HepG2 (cell line): ENCODE measurements at regions not wholly inside any gene's neighbourhood (a gene's known extent, or its start where the extent isn't known, plus 50 kb on each side); places are given as distances from the start of the nearest gene placed in this dataset.

ENCODE experiments used
- ATF7 ChIP-seq, 2 experiments: fragments of 450-650 bp in 1 of 2; sonication (generic) in 1 of 2; formaldehyde crosslinking in 1 of 2; IDR thresholded peaks; 2 replicates each; pipeline versions ENCODE4 v1.4.0 to v1.6.1; 2016 to 2020; ENCODE audit warnings: antibody characterized with exemption in 1 of 2, mild to moderate bottlenecking in 1 of 2, missing genetic modification reagents in 1 of 2
- GABPB1 ChIP-seq: IDR thresholded peaks from 2 replicates; pipeline ENCODE4 v1.6.1; 2016; ENCODE audit warnings: mild to moderate bottlenecking, missing genetic modification reagents, moderate library complexity, missing compliant biosample characterization
- MZF1 ChIP-seq: sonication (generic); formaldehyde crosslinking; IDR thresholded peaks from 2 replicates; pipeline ENCODE4 v1.8.1; 2023; ENCODE audit warnings: mild to moderate bottlenecking, missing genetic modification reagents, borderline replicate concordance
- NAIF1 ChIP-seq: sonication (generic); formaldehyde crosslinking; IDR thresholded peaks from 2 replicates; pipeline ENCODE4 v1.5.0; 2020; ENCODE audit warnings: mild to moderate bottlenecking, missing genetic modification reagents, borderline replicate concordance
- NFE2 ChIP-seq: sonication (generic); formaldehyde crosslinking; IDR thresholded peaks from 2 replicates; pipeline ENCODE4 v1.4.0; 2020; ENCODE audit warnings: missing genetic modification reagents
- NR2F6 ChIP-seq, 2 experiments: IDR thresholded peaks; 2 replicates each; pipeline ENCODE4 v1.6.1; 2016; ENCODE audit warnings: antibody characterized with exemption in 1 of 2, mild to moderate bottlenecking in 1 of 2
- PHF20 ChIP-seq: sonication (generic); formaldehyde crosslinking; IDR thresholded peaks from 2 replicates; pipeline ENCODE4 v1.5.0; 2020; ENCODE audit warnings: mild to moderate bottlenecking, missing genetic modification reagents
- SNAPC2 ChIP-seq: sonication (generic); formaldehyde crosslinking; IDR thresholded peaks from 2 replicates; pipeline ENCODE4 v1.8.1; 2022; ENCODE audit warnings: mild to moderate bottlenecking, missing genetic modification reagents
- TBL1XR1 ChIP-seq: fragments of 150-350 bp; IDR thresholded peaks from 2 replicates; pipeline ENCODE4 v1.6.1; 2014; ENCODE audit warnings: borderline replicate concordance, low read length; ENCODE audit not compliant: partially characterized antibody
- ZFP62 ChIP-seq: sonication (generic); formaldehyde crosslinking; IDR thresholded peaks from 2 replicates; pipeline ENCODE4 v1.4.0; 2020; ENCODE audit warnings: missing genetic modification reagents
- ZFP90 ChIP-seq: sonication (generic); formaldehyde crosslinking; IDR thresholded peaks from 2 replicates; pipeline ENCODE4 v1.8.0; 2022; ENCODE audit warnings: missing genetic modification reagents, mild to moderate bottlenecking, inconsistent platforms, borderline replicate concordance
- ZNF713 ChIP-seq: sonication (generic); formaldehyde crosslinking; IDR thresholded peaks from 2 replicates; pipeline ENCODE4 v1.4.0; 2020; ENCODE audit warnings: mild to moderate bottlenecking, missing genetic modification reagents
- ZNF746 ChIP-seq: sonication (generic); formaldehyde crosslinking; IDR thresholded peaks from 2 replicates; pipeline ENCODE4 v1.8.0; 2022; ENCODE audit warnings: mild to moderate bottlenecking, missing genetic modification reagents
- ZSCAN12 ChIP-seq: sonication (generic); formaldehyde crosslinking; IDR thresholded peaks from 2 replicates; pipeline ENCODE4 v1.9.0; 2021; ENCODE audit warnings: mild to moderate bottlenecking, missing genetic modification reagents
- TF ChIP-seq, protein P1 (sequence below): sonication (generic); formaldehyde crosslinking; IDR thresholded peaks from 2 replicates; pipeline ENCODE4 v1.5.0; 2020; ENCODE audit warnings: mild to moderate bottlenecking, missing genetic modification reagents, moderate library complexity
- TF ChIP-seq, protein P2 (sequence below): IDR thresholded peaks from 2 replicates; pipeline ENCODE4 v1.6.1; 2016; ENCODE audit warnings: missing compliant biosample characterization, missing genetic modification reagents, borderline replicate concordance
- TF ChIP-seq, protein P3 (sequence below): sonication (generic); formaldehyde crosslinking; IDR thresholded peaks from 2 replicates; pipeline ENCODE4 v1.5.1; 2020; ENCODE audit warnings: missing genetic modification reagents, mild to moderate bottlenecking, borderline replicate concordance
- TF ChIP-seq, protein P4 (sequence below): sonication (generic); formaldehyde crosslinking; IDR thresholded peaks from 2 replicates; pipeline ENCODE4 v1.4.0; 2020; ENCODE audit warnings: low read depth, mild to moderate bottlenecking, missing genetic modification reagents
- TF ChIP-seq, protein P5 (sequence below): sonication (generic); formaldehyde crosslinking; IDR thresholded peaks from 2 replicates; pipeline ENCODE4 v1.5.1; 2020; ENCODE audit warnings: missing genetic modification reagents, mild to moderate bottlenecking, borderline replicate concordance
- TF ChIP-seq, protein P6 (sequence below): sonication (generic); formaldehyde crosslinking; IDR thresholded peaks from 2 replicates; pipeline ENCODE4 v1.4.0; 2020; ENCODE audit warnings: missing genetic modification reagents, low read depth, mild to moderate bottlenecking, borderline replicate concordance

DNA sequence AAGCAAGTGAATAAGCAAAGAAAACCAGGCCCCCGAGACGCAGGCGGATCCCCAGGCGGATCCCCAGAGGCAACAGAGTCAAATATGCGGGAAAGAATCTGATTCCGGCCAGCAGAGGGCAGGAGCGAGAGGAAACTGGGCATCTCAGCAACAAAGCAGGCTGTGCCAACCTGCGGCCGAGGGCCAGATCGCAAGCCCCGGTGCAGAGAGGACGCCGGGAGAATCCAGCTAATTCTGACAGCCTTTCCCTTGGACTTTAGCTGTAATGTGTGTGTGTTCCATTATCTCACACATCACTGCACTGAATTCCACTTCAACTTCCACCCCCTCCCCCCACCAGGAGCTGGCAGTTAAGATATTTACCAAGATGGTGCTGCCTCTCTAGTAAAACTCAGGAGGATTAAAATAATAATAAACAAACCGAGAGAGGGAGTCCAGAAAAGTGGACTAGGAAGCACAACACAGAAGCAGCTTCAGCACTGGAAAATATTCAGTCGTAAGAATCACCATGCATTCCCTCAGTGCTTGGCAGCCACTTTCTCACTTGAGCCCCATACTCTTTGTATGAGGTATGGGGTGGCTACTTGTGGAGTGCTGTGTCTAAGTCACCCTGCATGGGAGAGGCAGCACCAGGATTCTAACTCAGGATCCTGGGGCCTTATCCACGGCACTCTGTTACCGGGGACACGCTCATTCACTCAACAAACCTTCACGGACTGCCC is 66.2 kb upstream of the SNX9 start (continued):
- TF ChIP-seq ATF7 (IDR thresholded peaks at IDR 0.05), result no peak
- TF ChIP-seq ATF7 (CRISPR knock-in tag; IDR thresholded peaks at IDR 0.05), result no peak
- TF ChIP-seq MZF1 (CRISPR knock-in tag), result no peak
- peak; percentile 27; the same call in 1 of the 2 replicates for TF ChIP-seq PHF20 (CRISPR knock-in tag)
- TF ChIP-seq, protein P1, sequence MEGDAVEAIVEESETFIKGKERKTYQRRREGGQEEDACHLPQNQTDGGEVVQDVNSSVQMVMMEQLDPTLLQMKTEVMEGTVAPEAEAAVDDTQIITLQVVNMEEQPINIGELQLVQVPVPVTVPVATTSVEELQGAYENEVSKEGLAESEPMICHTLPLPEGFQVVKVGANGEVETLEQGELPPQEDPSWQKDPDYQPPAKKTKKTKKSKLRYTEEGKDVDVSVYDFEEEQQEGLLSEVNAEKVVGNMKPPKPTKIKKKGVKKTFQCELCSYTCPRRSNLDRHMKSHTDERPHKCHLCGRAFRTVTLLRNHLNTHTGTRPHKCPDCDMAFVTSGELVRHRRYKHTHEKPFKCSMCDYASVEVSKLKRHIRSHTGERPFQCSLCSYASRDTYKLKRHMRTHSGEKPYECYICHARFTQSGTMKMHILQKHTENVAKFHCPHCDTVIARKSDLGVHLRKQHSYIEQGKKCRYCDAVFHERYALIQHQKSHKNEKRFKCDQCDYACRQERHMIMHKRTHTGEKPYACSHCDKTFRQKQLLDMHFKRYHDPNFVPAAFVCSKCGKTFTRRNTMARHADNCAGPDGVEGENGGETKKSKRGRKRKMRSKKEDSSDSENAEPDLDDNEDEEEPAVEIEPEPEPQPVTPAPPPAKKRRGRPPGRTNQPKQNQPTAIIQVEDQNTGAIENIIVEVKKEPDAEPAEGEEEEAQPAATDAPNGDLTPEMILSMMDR (CRISPR knock-in tag), result peak; percentile 95
- TF ChIP-seq, protein P2, sequence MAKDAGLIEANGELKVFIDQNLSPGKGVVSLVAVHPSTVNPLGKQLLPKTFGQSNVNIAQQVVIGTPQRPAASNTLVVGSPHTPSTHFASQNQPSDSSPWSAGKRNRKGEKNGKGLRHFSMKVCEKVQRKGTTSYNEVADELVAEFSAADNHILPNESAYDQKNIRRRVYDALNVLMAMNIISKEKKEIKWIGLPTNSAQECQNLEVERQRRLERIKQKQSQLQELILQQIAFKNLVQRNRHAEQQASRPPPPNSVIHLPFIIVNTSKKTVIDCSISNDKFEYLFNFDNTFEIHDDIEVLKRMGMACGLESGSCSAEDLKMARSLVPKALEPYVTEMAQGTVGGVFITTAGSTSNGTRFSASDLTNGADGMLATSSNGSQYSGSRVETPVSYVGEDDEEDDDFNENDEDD, result peak; percentile 39; the same call in 1 of the 2 replicates
- TF ChIP-seq SNAPC2 (CRISPR knock-in tag), result 0 out of 2 replicates have a peak, but pooled peaks have one; percentile 31
- TF ChIP-seq, protein P3, sequence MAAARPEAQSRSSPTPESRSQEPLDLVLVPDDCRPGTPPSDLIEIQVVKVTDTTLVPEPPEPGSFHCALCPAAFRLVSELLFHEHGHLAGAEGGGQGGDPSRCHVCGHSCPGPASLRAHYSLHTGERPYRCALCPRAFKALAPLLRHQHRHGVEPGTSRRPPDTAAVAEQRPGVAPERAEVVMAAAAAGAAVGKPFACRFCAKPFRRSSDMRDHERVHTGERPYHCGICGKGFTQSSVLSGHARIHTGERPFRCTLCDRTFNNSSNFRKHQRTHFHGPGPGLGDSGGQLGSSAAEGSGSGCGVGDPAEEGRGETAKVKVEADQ (CRISPR knock-in tag), result no peak
- TF ChIP-seq, protein P4, sequence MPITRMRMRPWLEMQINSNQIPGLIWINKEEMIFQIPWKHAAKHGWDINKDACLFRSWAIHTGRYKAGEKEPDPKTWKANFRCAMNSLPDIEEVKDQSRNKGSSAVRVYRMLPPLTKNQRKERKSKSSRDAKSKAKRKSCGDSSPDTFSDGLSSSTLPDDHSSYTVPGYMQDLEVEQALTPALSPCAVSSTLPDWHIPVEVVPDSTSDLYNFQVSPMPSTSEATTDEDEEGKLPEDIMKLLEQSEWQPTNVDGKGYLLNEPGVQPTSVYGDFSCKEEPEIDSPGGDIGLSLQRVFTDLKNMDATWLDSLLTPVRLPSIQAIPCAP, result no peak
- no peak for TF ChIP-seq ZFP62 (CRISPR knock-in tag)
- TF ChIP-seq NAIF1 (CRISPR knock-in tag), result no peak
- TF ChIP-seq ZNF746 (CRISPR knock-in tag), result 0 out of 2 replicates have a peak, but pooled peaks have one; percentile 30
- no peak for TF ChIP-seq ZNF713 (CRISPR knock-in tag)
- TF ChIP-seq ZFP90 (CRISPR knock-in tag), result 0 out of 2 replicates have a peak, but pooled peaks have one; percentile 35
- TF ChIP-seq ZSCAN12 (CRISPR knock-in tag), result no peak
- TF ChIP-seq, protein P5, sequence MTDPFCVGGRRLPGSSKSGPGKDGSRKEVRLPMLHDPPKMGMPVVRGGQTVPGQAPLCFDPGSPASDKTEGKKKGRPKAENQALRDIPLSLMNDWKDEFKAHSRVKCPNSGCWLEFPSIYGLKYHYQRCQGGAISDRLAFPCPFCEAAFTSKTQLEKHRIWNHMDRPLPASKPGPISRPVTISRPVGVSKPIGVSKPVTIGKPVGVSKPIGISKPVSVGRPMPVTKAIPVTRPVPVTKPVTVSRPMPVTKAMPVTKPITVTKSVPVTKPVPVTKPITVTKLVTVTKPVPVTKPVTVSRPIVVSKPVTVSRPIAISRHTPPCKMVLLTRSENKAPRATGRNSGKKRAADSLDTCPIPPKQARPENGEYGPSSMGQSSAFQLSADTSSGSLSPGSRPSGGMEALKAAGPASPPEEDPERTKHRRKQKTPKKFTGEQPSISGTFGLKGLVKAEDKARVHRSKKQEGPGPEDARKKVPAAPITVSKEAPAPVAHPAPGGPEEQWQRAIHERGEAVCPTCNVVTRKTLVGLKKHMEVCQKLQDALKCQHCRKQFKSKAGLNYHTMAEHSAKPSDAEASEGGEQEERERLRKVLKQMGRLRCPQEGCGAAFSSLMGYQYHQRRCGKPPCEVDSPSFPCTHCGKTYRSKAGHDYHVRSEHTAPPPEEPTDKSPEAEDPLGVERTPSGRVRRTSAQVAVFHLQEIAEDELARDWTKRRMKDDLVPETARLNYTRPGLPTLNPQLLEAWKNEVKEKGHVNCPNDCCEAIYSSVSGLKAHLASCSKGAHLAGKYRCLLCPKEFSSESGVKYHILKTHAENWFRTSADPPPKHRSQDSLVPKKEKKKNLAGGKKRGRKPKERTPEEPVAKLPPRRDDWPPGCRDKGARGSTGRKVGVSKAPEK (CRISPR knock-in tag), result 0 out of 2 replicates have a peak, but pooled peaks have one; percentile 32
- TF ChIP-seq NR2F6 (IDR thresholded peaks at IDR 0.05), result no peak
- peak; percentile 62; the same call in 1 of the 2 replicates for TF ChIP-seq NR2F6 (CRISPR knock-in tag; IDR thresholded peaks at IDR 0.05)
- peak; percentile 22; the same call in 1 of the 2 replicates for TF ChIP-seq GABPB1
- TF ChIP-seq, protein P6, sequence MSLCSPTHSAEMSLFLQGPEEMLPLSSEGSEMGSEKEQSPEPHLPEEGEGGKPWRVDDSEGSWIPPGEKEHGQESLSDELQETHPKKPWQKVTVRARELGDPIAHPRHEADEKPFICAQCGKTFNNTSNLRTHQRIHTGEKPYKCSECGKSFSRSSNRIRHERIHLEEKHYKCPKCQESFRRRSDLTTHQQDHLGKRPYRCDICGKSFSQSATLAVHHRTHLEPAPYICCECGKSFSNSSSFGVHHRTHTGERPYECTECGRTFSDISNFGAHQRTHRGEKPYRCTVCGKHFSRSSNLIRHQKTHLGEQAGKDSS (CRISPR knock-in tag), result peak; percentile 34; the same call in 1 of the 2 replicates
- TF ChIP-seq NFE2 (CRISPR knock-in tag), result no peak
- peak; percentile 32 for TF ChIP-seq TBL1XR1
